Right lobe of liver (tissue), 4 donors: ENCODE measurements at regions not wholly inside any gene's neighbourhood (a gene's known extent, or its start where the extent isn't known, plus 50 kb on each side); places are given as distances from the start of the nearest gene placed in this dataset.

Experiments
- POLR2A ChIP-seq: fragments of 450-650 bp; IDR thresholded peaks from one replicate; pipeline ENCODE4 v1.6.1; 2017; ENCODE audit warnings: antibody characterized with exemption, mild to moderate bottlenecking
- TF ChIP-seq, protein P1 (sequence below), 4 donors: fragments of 200-600 bp in 3 of 4; fragments of 450-650 bp in 1 of 4; IDR thresholded peaks; one replicate each; pipeline versions ENCODE4 v1.5.1 to v1.8.0; 2016 to 2022; ENCODE audit warnings: antibody characterized with exemption in 4 of 4, mild to moderate bottlenecking in 2 of 4
- donor health status: DM: no; HTN: no; CAD: no.
- donor health status: DM: no; HTN: no; CAD: no.
- donor health status: DM: no; HTN: yes; CAD: no.

- TF ChIP-seq, protein P1, sequence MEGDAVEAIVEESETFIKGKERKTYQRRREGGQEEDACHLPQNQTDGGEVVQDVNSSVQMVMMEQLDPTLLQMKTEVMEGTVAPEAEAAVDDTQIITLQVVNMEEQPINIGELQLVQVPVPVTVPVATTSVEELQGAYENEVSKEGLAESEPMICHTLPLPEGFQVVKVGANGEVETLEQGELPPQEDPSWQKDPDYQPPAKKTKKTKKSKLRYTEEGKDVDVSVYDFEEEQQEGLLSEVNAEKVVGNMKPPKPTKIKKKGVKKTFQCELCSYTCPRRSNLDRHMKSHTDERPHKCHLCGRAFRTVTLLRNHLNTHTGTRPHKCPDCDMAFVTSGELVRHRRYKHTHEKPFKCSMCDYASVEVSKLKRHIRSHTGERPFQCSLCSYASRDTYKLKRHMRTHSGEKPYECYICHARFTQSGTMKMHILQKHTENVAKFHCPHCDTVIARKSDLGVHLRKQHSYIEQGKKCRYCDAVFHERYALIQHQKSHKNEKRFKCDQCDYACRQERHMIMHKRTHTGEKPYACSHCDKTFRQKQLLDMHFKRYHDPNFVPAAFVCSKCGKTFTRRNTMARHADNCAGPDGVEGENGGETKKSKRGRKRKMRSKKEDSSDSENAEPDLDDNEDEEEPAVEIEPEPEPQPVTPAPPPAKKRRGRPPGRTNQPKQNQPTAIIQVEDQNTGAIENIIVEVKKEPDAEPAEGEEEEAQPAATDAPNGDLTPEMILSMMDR (IDR thresholded peaks at IDR 0.05), result no peak
- no peak for TF ChIP-seq POLR2A
Measured at GRCh38 chr2:151553-152334, 105.4 kb upstream of the FAM110C start.
